Endothelial cell of umbilical vein (primary cell): ENCODE measurements at regions not wholly inside any gene's neighbourhood (a gene's known extent, or its start where the extent isn't known, plus 50 kb on each side); places are given as distances from the start of the nearest gene placed in this dataset.

Experiments
- BruUV-seq: library from RNA; stranded (reverse); fragments of 400-500 nt; replicated peaks from 2 replicates; lab custom pipeline; 2021; lab: Mats Ljungman, UMichigan
- CTCF ChIA-PET: fragments of 300-600, 350-600 bp; sonication (Branson Sonifier 250); formaldehyde crosslinking; loops from one replicate; lab custom pipeline; 2021; ENCODE audit warnings: antibody characterized with exemption, inconsistent platforms; lab: Charles Lee
- POLR2A ChIA-PET: fragments of 300-600, 350-600 bp; sonication (Branson Sonifier 250); formaldehyde crosslinking; loops from one replicate; lab custom pipeline; 2021; ENCODE audit warnings: antibody characterized with exemption, inconsistent platforms; lab: Charles Lee
- DNase-seq: peaks from one replicate; pipeline ENCODE4 v3.0.0-alpha.2; 2011; ENCODE audit warnings: low read depth, low spot score
- FAIRE-seq: peaks from 2 replicates; lab custom pipeline; 2011; peaks lifted over from hg19 to GRCh38; lab: Jason Lieb, UNC
- H2AFZ ChIP-seq: 2 replicates; pipeline ENCODE4 v1.6.0; 2012; ENCODE audit warnings: low read depth, low read length, control low read depth, inconsistent platforms
- H3K27ac ChIP-seq: 2 replicates; pipeline ENCODE4 v1.5.1; 2011; ENCODE audit warnings: low read depth, mild to moderate bottlenecking, control low read depth, low read length, moderate library complexity; ENCODE audit not compliant: insufficient read depth
- H3K27me3 ChIP-seq, 2 experiments: 2 replicates each; pipeline versions ENCODE4 v1.6.0 to v1.6.1; 2011; ENCODE audit warnings: low read length in 2 of 2, mixed read lengths in 1 of 2; ENCODE audit not compliant: control insufficient read depth in 2 of 2, insufficient read depth in 2 of 2
- H3K36me3 ChIP-seq, 2 experiments: 2 replicates in 1 of 2; 3 replicates in 1 of 2; pipeline ENCODE4 v1.5.1; 2011; ENCODE audit warnings: low read length in 2 of 2, mild to moderate bottlenecking in 1 of 2, moderate library complexity in 1 of 2; ENCODE audit not compliant: control insufficient read depth in 2 of 2, insufficient read depth in 2 of 2; ENCODE audit errors: extremely low read depth in 1 of 2
- H3K4me1 ChIP-seq: 3 replicates; pipeline ENCODE4 v1.5.1; 2011; ENCODE audit warnings: mild to moderate bottlenecking, low read length; ENCODE audit not compliant: control insufficient read depth, insufficient read depth; ENCODE audit errors: extremely low read depth
- H3K4me2 ChIP-seq: 2 replicates; pipeline ENCODE4 v1.6.1; 2011; ENCODE audit warnings: low read length, control low read depth, mixed read lengths; ENCODE audit not compliant: insufficient read depth
- H3K4me3 ChIP-seq, 3 experiments: fragments of 200-600 bp in 1 of 3; sonication (generic), shearing (Covaris generic) in 1 of 3; replicated peaks in 1 of 3; 2 replicates each; pipeline ENCODE4 v1.5.1; 2011 to 2016; ENCODE audit warnings: control low read depth in 3 of 3, low read length in 3 of 3, mild to moderate bottlenecking in 2 of 3, inconsistent platforms in 1 of 3, low read depth in 1 of 3, moderate library complexity in 1 of 3; ENCODE audit not compliant: insufficient read depth in 1 of 3
- H3K79me2 ChIP-seq: 2 replicates; pipeline ENCODE4 v1.6.0; 2012; ENCODE audit warnings: low read length, inconsistent platforms; ENCODE audit not compliant: control insufficient read depth, insufficient read depth
- H3K9ac ChIP-seq: replicated peaks from 2 replicates; pipeline ENCODE3; 2011; ENCODE audit warnings: low read length, control low read depth; ENCODE audit not compliant: insufficient read depth; ENCODE audit errors: extremely low read depth
- H3K9me1 ChIP-seq: replicated peaks from 3 replicates; pipeline ENCODE4 v1.6.0; 2011; ENCODE audit warnings: mild to moderate bottlenecking, low read length; ENCODE audit not compliant: control insufficient read depth, insufficient read depth; ENCODE audit errors: extremely low read depth
- H3K9me3 ChIP-seq: replicated peaks from 2 replicates; pipeline ENCODE4 v1.5.1; 2012; ENCODE audit warnings: low read length, inconsistent platforms; ENCODE audit not compliant: control insufficient read depth, insufficient read depth
- H4K20me1 ChIP-seq: replicated peaks from 2 replicates; pipeline ENCODE3; 2011; ENCODE audit warnings: mild to moderate bottlenecking, low read length; ENCODE audit not compliant: control insufficient read depth, insufficient read depth; ENCODE audit errors: extremely low read depth
- CTCF ChIP-seq, 2 donors: IDR thresholded peaks; 1 replicate in 1 of 2; 2 replicates in 1 of 2; pipeline ENCODE4 v1.5.1; 2011; ENCODE audit warnings: low read length in 2 of 2, mild to moderate bottlenecking in 2 of 2, moderate library complexity in 2 of 2, control low read depth in 1 of 2, inconsistent platforms in 1 of 2, low read depth in 1 of 2; ENCODE audit not compliant: insufficient read depth in 1 of 2; ENCODE audit errors: extremely low read depth in 1 of 2
- EZH2 ChIP-seq: IDR thresholded peaks from 2 replicates; pipeline ENCODE4 v1.6.1; 2012; ENCODE audit warnings: borderline replicate concordance, low read depth, mild to moderate bottlenecking, moderate library complexity, low read length, inconsistent platforms; ENCODE audit not compliant: severe bottlenecking
- FOS ChIP-seq: IDR thresholded peaks from 2 replicates; pipeline ENCODE4 v1.6.1; 2011; ENCODE audit warnings: mild to moderate bottlenecking, low read length, moderate library complexity, borderline replicate concordance; ENCODE audit not compliant: insufficient read depth
- GATA2 ChIP-seq: IDR thresholded peaks from 2 replicates; pipeline ENCODE4 v1.7.0; 2011; ENCODE audit warnings: low read depth, mild to moderate bottlenecking, moderate library complexity, mixed read lengths, low read length; ENCODE audit not compliant: insufficient read length, insufficient read depth
- JUN ChIP-seq: IDR thresholded peaks from 2 replicates; pipeline ENCODE4 v1.6.1; 2011; ENCODE audit warnings: borderline replicate concordance, low read depth; ENCODE audit not compliant: insufficient read length, insufficient read depth
- MAX ChIP-seq: IDR thresholded peaks from 2 replicates; pipeline ENCODE4 v1.6.1; 2011; ENCODE audit not compliant: insufficient read depth, insufficient read length
- MYC ChIP-seq: IDR thresholded peaks from one replicate; pipeline ENCODE4 v1.6.1; 2011; ENCODE audit warnings: mild to moderate bottlenecking, low read depth, low read length
- POLR2A ChIP-seq: IDR thresholded peaks from 2 replicates; pipeline ENCODE4 v1.6.1; 2012; ENCODE audit warnings: low read depth, mild to moderate bottlenecking, control low read depth, low read length
- POLR2AphosphoS5 ChIP-seq: IDR thresholded peaks from 2 replicates; pipeline ENCODE4 v1.6.1; 2012; ENCODE audit warnings: low read depth, mild to moderate bottlenecking, control low read depth, low read length, moderate library complexity; ENCODE audit not compliant: insufficient read depth
- dilution Hi-C: fragments of 300-500 bp; cut with MboI; formaldehyde crosslinking; loops from one replicate; pipeline ENCODE4 v1.15.0; 2019; ENCODE audit warnings: low sequenced_read_pairs; ENCODE audit not compliant: extremely low pct_ligation_motif_present
- intact Hi-C: fragments of 100-400 bp; cut with micrococcal nuclease; formaldehyde crosslinking; loops from one replicate; pipeline ENCODE4 v1.10.0; 2022

GRCh38 chr14:65824978-65825299 is 412.4 kb downstream of the FUT8 start:
- intact Hi-C loops (loop anchor here (1.0 kb wide), 3 partner anchors 410 to 661 kb away; no protein-coding TSS in a partner anchor), dilution Hi-C loops (loop anchor here (5.0 kb wide), 1 partner anchor 58 kb away; no protein-coding TSS in a partner anchor)
- Histone ChIP-seq H3K9ac (no peak overlapping the region), H4K20me1 (no peaks in the 10 kb centered on the region), H3K9me3 (no peaks in the 10 kb centered on the region), H3K27me3 (peaks cover 15 to 16% of the 10 kb centered on the region in 2 experiments), H2AFZ (no peak overlapping the region), H3K4me3 (no peak overlapping the region), H3K4me1 (no peaks in the 10 kb centered on the region), H3K79me2 (no peaks in the 10 kb centered on the region), H3K4me2 (no peak overlapping the region), H3K9me1 (no peaks in the 10 kb centered on the region), H3K36me3 (no peaks in the 10 kb centered on the region), H3K27ac (no peak overlapping the region)
- FAIRE-seq, result no peak
- BruUV-seq, result no TSS peak
- POLR2A ChIA-PET, result interaction anchor here (1.2 kb wide), 2 partner anchors 410 to 413 kb away, joined by 5 read pairs; no protein-coding TSS in a partner anchor
- DNase-seq, result no peak
- CTCF ChIA-PET, result interaction anchor here (0.6 to 13.5 kb wide), 64 partner anchors 9 to 838 kb away, joined by 3 to 926 read pairs (median 5); partner anchors contain the start of genes FNTB and FUT8
- no peak for TF ChIP-seq MAX
- TF ChIP-seq POLR2AphosphoS5, result no peak
- no peak for TF ChIP-seq GATA2

- no peaks in the 10 kb centered on the region for H3K36me3 ChIP-seq
- no TSS peak for BruUV-seq
- H3K9me1 ChIP-seq, result no peaks in the 10 kb centered on the region
- ChIA-PET CTCF (interaction anchor here (2.9 to 13.5 kb wide), 2 partner anchors 412 to 663 kb away, joined by 12 to 926 read pairs; partner anchors contain the start of gene FUT8), POLR2A (no interaction called here)
- dilution Hi-C loops, result no loop called here
- no peaks in the 10 kb centered on the region for H3K9me3 ChIP-seq
- peaks cover 13 to 15% of the 10 kb centered on the region in 2 experiments for H3K27me3 ChIP-seq
- no peak overlapping the region for H3K27ac ChIP-seq
- H3K4me3 ChIP-seq, result no peak overlapping the region
- no peaks in the 10 kb centered on the region for H4K20me1 ChIP-seq
- H3K9ac ChIP-seq, result no peak overlapping the region
- FAIRE-seq (no peak), DNase-seq (no peak)
- intact Hi-C loops, result no loop called here
- TF ChIP-seq CTCF (IDR thresholded peaks at IDR 0.05; ENCODE audit: extremely low read depth in 1 of 2, insufficient read depth in 1 of 2, low read depth in 1 of 2, low read length in 2 of 2) (no peak), JUN (no peak), EZH2 (no peak), GATA2 (no peak), MYC (no peak), POLR2AphosphoS5 (no peak), MAX (no peak), POLR2A (no peak), FOS (no peak)
- no peaks in the 10 kb centered on the region for H3K4me1 ChIP-seq
- H3K4me2 ChIP-seq, result no peak overlapping the region
- no peak overlapping the region for H2AFZ ChIP-seq
- H3K79me2 ChIP-seq, result no peaks in the 10 kb centered on the region
Observed at GRCh38 chr14:65826946-65827345, 414.4 kb downstream of the FUT8 start.
